ENCODE measurements at regions not wholly inside any gene's neighbourhood (a gene's known extent, or its start where the extent isn't known, plus 50 kb on each side); places are given as distances from the start of the nearest gene placed in this dataset.

DNA sequence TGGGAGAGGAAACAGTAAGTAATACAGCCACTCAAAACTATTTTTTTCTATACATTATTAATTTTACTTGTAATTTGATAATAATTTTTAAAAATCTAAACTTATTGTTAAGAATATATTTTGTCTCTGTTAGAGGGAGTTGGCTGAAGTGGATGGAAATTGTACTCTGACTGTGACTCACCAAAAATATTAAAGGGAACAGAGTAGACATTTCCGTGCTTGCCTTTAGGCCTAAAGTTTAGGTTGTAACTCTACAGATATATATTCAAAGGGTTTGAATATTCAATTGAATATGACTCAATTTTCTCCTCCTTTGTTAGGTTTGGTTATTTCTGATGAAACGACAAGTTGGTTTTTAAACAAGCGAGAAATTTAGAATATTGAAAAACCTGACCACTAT lies 128.3 kb upstream of the PITX2 start:
- Histone ChIP-seq H3K27me3 (ENCODE audit: control insufficient read depth in 2 of 2, insufficient read depth in 2 of 2, low read length in 2 of 2) (no peaks in the 10 kb centered on the region), H3K4me1 (ENCODE audit: control insufficient read depth in 1 of 2, insufficient read depth in 2 of 2, low read length in 2 of 2) (no peaks in the 10 kb centered on the region), H3K4me2 (replicated peaks; ENCODE audit: extremely low read depth, low read length, poor library complexity, severe bottlenecking) (no peak overlapping the region), H3K9me3 (replicated peaks in 1 of 2; ENCODE audit: control insufficient read depth in 1 of 2, insufficient read depth in 1 of 2, low read length in 2 of 2) (no peaks in the 10 kb centered on the region), H2AFZ (ENCODE audit: insufficient read depth, low read depth, low read length, poor library complexity, severe bottlenecking) (no peak overlapping the region), H4K20me1 (ENCODE audit: insufficient read depth, low read length) (no peaks in the 10 kb centered on the region), H3K79me2 (ENCODE audit: insufficient read depth, low read length) (no peaks in the 10 kb centered on the region), H3K4me3 (replicated peaks in 1 of 3; ENCODE audit: low read depth in 2 of 3, low read length in 3 of 3) (no peak overlapping the region), H3K9ac (ENCODE audit: insufficient read depth, low read length, poor library complexity, severe bottlenecking) (no peak overlapping the region), H3K27ac (ENCODE audit: low read depth in 1 of 2, low read length in 2 of 2) (no peak overlapping the region), H3K36me3 (replicated peaks in 1 of 2; ENCODE audit: control insufficient read depth in 1 of 2, insufficient read depth in 2 of 2, low read length in 2 of 2) (no peaks in the 10 kb centered on the region)
- TF ChIP-seq CTCF (IDR thresholded peaks at IDR 0.05), result no peak
- Mint-ChIP-seq H3K36me3 (no peaks in the 10 kb centered on the region), H3K9me3 (no peaks in the 10 kb centered on the region), H3K27ac (no peak overlapping the region), H3K4me3 (no peak overlapping the region), H3K4me1 (no peaks in the 10 kb centered on the region), H3K27me3 (ENCODE audit: low read depth in 3 of 3) (peaks cover 0 to 5% (median 0%) of the 10 kb centered on the region in 3 donors)
- no peak for DNase-seq
- intact Hi-C loops (cut with micrococcal nuclease), result no loop called here
- WGBS (ENCODE audit: insufficient coverage), result no CpG with 5 or more reads among the region's 3 CpGs

- Mint-ChIP-seq H3K36me3 (no peaks in the 10 kb centered on the region), H3K27me3 (ENCODE audit: low read depth in 3 of 3) (peaks cover 0 to 5% (median 0%) of the 10 kb centered on the region in 3 donors), H3K27ac (no peak overlapping the region), H3K4me3 (no peak overlapping the region), H3K4me1 (no peaks in the 10 kb centered on the region), H3K9me3 (peaks cover 0 to 2% (median 0%) of the 10 kb centered on the region in 7 donors)
- Histone ChIP-seq H3K9ac (ENCODE audit: insufficient read depth, low read length, poor library complexity, severe bottlenecking) (no peak overlapping the region), H3K27ac (ENCODE audit: low read depth in 1 of 2, low read length in 2 of 2) (no peak overlapping the region), H2AFZ (ENCODE audit: insufficient read depth, low read depth, low read length, poor library complexity, severe bottlenecking) (no peak overlapping the region), H3K4me3 (replicated peaks in 1 of 3; ENCODE audit: low read depth in 2 of 3, low read length in 3 of 3) (no peak overlapping the region), H3K4me1 (ENCODE audit: control insufficient read depth in 1 of 2, insufficient read depth in 2 of 2, low read length in 2 of 2) (no peaks in the 10 kb centered on the region), H4K20me1 (ENCODE audit: insufficient read depth, low read length) (no peaks in the 10 kb centered on the region), H3K36me3 (replicated peaks in 1 of 2; ENCODE audit: control insufficient read depth in 1 of 2, insufficient read depth in 2 of 2, low read length in 2 of 2) (no peaks in the 10 kb centered on the region), H3K27me3 (ENCODE audit: control insufficient read depth in 2 of 2, insufficient read depth in 2 of 2, low read length in 2 of 2) (no peaks in the 10 kb centered on the region), H3K9me3 (replicated peaks in 1 of 2; ENCODE audit: control insufficient read depth in 1 of 2, insufficient read depth in 1 of 2, low read length in 2 of 2) (no peaks in the 10 kb centered on the region), H3K79me2 (ENCODE audit: insufficient read depth, low read length) (no peaks in the 10 kb centered on the region), H3K4me2 (replicated peaks; ENCODE audit: extremely low read depth, low read length, poor library complexity, severe bottlenecking) (no peak overlapping the region)
- no peak for TF ChIP-seq CTCF (IDR thresholded peaks at IDR 0.05)
- no peak for DNase-seq
- intact Hi-C loops (cut with micrococcal nuclease), result no loop called here
- WGBS (ENCODE audit: insufficient coverage), result no CpG with 5 or more reads among the region's 2 CpGs
Observed at GRCh38 chr4:110751986-110752385, 129.1 kb upstream of the PITX2 start.

Measured in CD14-positive monocyte (primary cell).